Trophoblast cell (in vitro differentiated cells and primary cell): ENCODE measurements at regions not wholly inside any gene's neighbourhood (a gene's known extent, or its start where the extent isn't known, plus 50 kb on each side); places are given as distances from the start of the nearest gene placed in this dataset.

ENCODE experiments used
- DNase-seq, 2 donors: peaks; one replicate each; pipeline ENCODE4 v3.0.0-alpha.2; 2016
- H2AFZ ChIP-seq: 2 replicates; pipeline ENCODE4 v1.6.1; 2013; ENCODE audit warnings: low read length, moderate library complexity, mild to moderate bottlenecking; ENCODE audit not compliant: insufficient read depth, poor library complexity
- H2AK5ac ChIP-seq: 2 replicates; pipeline ENCODE4 v1.6.1; 2013; ENCODE audit warnings: mild to moderate bottlenecking, low read length
- H2BK120ac ChIP-seq: 2 replicates; pipeline ENCODE4 v1.6.1; 2013; ENCODE audit warnings: low read length, mild to moderate bottlenecking, moderate library complexity; ENCODE audit not compliant: insufficient read depth, poor library complexity
- H2BK12ac ChIP-seq: 2 replicates; pipeline ENCODE4 v1.6.1; 2013; ENCODE audit warnings: mild to moderate bottlenecking, low read length, moderate library complexity
- H2BK5ac ChIP-seq: 2 replicates; pipeline ENCODE4 v1.6.1; 2013; ENCODE audit warnings: low read length, low read depth, moderate library complexity, mild to moderate bottlenecking; ENCODE audit not compliant: poor library complexity
- H3K14ac ChIP-seq: 2 replicates; pipeline ENCODE4 v1.6.1; 2013; ENCODE audit warnings: mild to moderate bottlenecking, low read length
- H3K18ac ChIP-seq: 2 replicates; pipeline ENCODE4 v1.6.1; 2013; ENCODE audit warnings: mild to moderate bottlenecking, low read length
- H3K23ac ChIP-seq: 2 replicates; pipeline ENCODE4 v1.6.1; 2013; ENCODE audit warnings: low read length
- H3K27ac ChIP-seq: 2 replicates; pipeline ENCODE4 v1.5.1; 2013; ENCODE audit warnings: low read depth, mild to moderate bottlenecking, inconsistent platforms, low read length, moderate library complexity
- H3K27me3 ChIP-seq: 2 replicates; pipeline ENCODE4 v1.6.1; 2013; ENCODE audit warnings: inconsistent platforms, mild to moderate bottlenecking, low read length, moderate library complexity; ENCODE audit not compliant: insufficient read depth
- H3K36me3 ChIP-seq, 2 experiments: 1 replicate in 1 of 2; 2 replicates in 1 of 2; pipeline ENCODE4 v1.6.1; 2013; ENCODE audit warnings: low read length in 2 of 2, mild to moderate bottlenecking in 2 of 2, moderate library complexity in 1 of 2; ENCODE audit not compliant: insufficient read depth in 2 of 2, control insufficient read depth in 1 of 2
- H3K4ac ChIP-seq: 2 replicates; pipeline ENCODE4 v1.6.1; 2013; ENCODE audit warnings: low read depth, mild to moderate bottlenecking, low read length, moderate library complexity
- H3K4me1 ChIP-seq, 2 experiments: 1 replicate in 1 of 2; 2 replicates in 1 of 2; pipeline ENCODE4 v1.6.1; 2013; ENCODE audit warnings: low read length in 2 of 2, mild to moderate bottlenecking in 2 of 2, moderate library complexity in 1 of 2; ENCODE audit not compliant: insufficient read depth in 2 of 2, control insufficient read depth in 1 of 2
- H3K4me2 ChIP-seq: 2 replicates; pipeline ENCODE4 v1.6.1; 2013; ENCODE audit warnings: inconsistent platforms, mild to moderate bottlenecking, low read length, moderate library complexity
- H3K4me3 ChIP-seq: 2 replicates; pipeline ENCODE4 v1.5.1; 2013; ENCODE audit warnings: mild to moderate bottlenecking, low read depth, low read length, inconsistent platforms
- H3K79me1 ChIP-seq: one replicate; pipeline ENCODE4 v1.6.1; 2013; ENCODE audit warnings: low read length
- H3K79me2 ChIP-seq: 2 replicates; pipeline ENCODE4 v1.6.1; 2013; ENCODE audit warnings: low read length, mild to moderate bottlenecking; ENCODE audit not compliant: control insufficient read depth, insufficient read depth, poor library complexity
- H3K9ac ChIP-seq: 2 replicates; pipeline ENCODE4 v1.6.1; 2013; ENCODE audit warnings: mild to moderate bottlenecking, low read length
- H3K9me3 ChIP-seq: 2 replicates; pipeline ENCODE4 v1.6.1; 2013; ENCODE audit warnings: low read depth, mild to moderate bottlenecking, control low read depth, inconsistent platforms, low read length; ENCODE audit not compliant: insufficient read depth
- H4K12ac ChIP-seq: 2 replicates; pipeline ENCODE4 v1.6.1; 2013; ENCODE audit warnings: low read depth, mild to moderate bottlenecking, low read length, moderate library complexity
- H4K8ac ChIP-seq: 2 replicates; pipeline ENCODE4 v1.6.1; 2013; ENCODE audit warnings: low read depth, mild to moderate bottlenecking, low read length, moderate library complexity
- H4K91ac ChIP-seq: one replicate; pipeline ENCODE4 v1.6.1; 2013; ENCODE audit warnings: low read depth, mild to moderate bottlenecking, low read length, moderate library complexity
- WGBS: extraction: QIAGEN DNeasy Blood & Tissue Kit; methylation state at CpG from one replicate; pipeline ENCODE4 v1.1.7; 2013; ENCODE audit warnings: missing lambda C conversion rate; ENCODE audit not compliant: insufficient read length, insufficient coverage; ENCODE audit errors: extremely low coverage; 5-methylcytosine and 5-hydroxymethylcytosine counted together

DNA sequence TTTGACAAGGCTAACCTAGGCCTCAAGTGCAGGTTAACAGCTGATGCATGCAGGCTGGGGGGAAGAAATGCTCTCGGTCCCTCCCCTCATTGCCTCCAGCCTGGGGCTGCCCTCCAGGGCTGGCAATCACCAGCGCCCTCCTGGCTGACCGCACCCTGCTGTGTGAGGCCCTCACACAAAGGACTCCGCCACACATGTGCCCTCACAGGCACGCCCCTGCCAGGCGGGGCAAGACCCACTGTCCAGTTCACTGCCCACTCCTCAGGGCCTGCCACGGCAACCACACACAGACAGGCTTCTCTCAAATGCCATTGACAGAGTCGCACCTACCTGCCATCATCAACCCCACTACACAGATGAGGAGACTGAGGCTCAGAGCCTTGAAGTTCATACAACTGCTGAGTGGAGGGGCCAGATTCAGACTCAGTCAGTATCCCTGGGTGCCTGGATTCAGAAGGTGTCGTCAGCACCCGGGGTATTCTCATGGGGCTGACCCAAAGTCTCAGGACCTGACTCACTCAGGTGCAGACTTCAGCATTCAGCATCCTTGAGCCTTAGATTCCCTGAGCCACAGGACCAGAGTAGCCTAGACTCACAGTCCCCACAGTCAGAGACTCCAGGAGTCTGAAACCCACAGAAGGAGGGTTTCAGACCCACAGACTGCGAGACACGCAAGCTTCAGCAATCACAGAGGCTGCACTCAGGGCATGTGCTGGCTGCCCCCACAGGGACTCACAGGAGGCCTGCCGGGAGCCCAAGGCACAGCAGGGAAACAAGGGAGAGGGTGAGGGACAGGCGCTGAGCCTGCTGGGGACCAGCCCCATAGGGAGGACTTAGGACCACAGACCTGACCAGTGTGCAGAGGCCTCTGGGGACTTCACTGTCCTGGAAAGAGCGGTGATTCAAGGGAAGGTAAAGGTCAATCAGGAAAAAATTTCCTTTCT, 458.0 kb downstream of the MATN1 start:
- Histone ChIP-seq H3K79me2 (no peaks in the 10 kb centered on the region), H4K91ac (no peak overlapping the region), H3K9me3 (peaks cover 3% of the 10 kb centered on the region), H3K18ac (no peak overlapping the region), H4K8ac (no peak overlapping the region), H3K27ac (no peak overlapping the region), H2BK5ac (no peak overlapping the region), H3K4me3 (no peak overlapping the region), H3K27me3 (no peaks in the 10 kb centered on the region), H2AK5ac (no peak overlapping the region), H3K36me3 (no peaks in the 10 kb centered on the region), H3K4me2 (no peak overlapping the region), H3K4me1 (no peaks in the 10 kb centered on the region), H2BK120ac (no peak overlapping the region), H2BK12ac (no peak overlapping the region), H3K23ac (no peak overlapping the region), H3K9ac (no peak overlapping the region), H3K79me1 (no peaks in the 10 kb centered on the region), H4K12ac (no peak overlapping the region), H3K14ac (no peak overlapping the region), H3K4ac (no peak overlapping the region), H2AFZ (no peak overlapping the region)
- no peak for DNase-seq
- no CpG with 5 or more reads among the region's 15 CpGs for WGBS

DNA sequence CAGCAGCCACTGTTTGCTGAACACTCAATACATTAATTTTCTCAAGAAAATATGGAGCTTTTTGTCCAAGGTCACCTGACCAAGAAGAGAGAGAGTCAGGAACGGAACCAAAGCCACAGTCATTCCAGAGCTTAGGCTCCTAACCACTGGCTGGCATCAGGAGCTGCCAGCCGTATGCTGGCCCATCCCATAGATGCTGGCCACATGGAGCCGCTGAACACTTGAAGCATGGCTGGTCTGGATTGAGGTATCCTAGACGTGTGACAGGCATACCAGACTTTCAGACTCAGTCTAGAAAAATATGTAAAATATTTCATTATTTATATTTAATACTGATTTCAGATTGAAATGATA, 458.7 kb downstream of the MATN1 start:
- Histone ChIP-seq H2BK120ac (no peak overlapping the region), H4K8ac (no peak overlapping the region), H3K79me1 (no peaks in the 10 kb centered on the region), H3K4ac (no peak overlapping the region), H2AFZ (no peak overlapping the region), H4K12ac (no peak overlapping the region), H4K91ac (no peak overlapping the region), H3K4me2 (no peak overlapping the region), H3K9ac (no peak overlapping the region), H3K36me3 (no peaks in the 10 kb centered on the region), H3K4me1 (no peaks in the 10 kb centered on the region), H3K18ac (no peak overlapping the region), H3K27ac (no peak overlapping the region), H3K79me2 (no peaks in the 10 kb centered on the region), H2BK12ac (no peak overlapping the region), H3K23ac (no peak overlapping the region), H2BK5ac (no peak overlapping the region), H2AK5ac (no peak overlapping the region), H3K14ac (no peak overlapping the region), H3K9me3 (peaks cover 3% of the 10 kb centered on the region), H3K27me3 (no peaks in the 10 kb centered on the region), H3K4me3 (no peak overlapping the region)
- no CpG with 5 or more reads among the region's 4 CpGs for WGBS
- DNase-seq = no peak

DNA sequence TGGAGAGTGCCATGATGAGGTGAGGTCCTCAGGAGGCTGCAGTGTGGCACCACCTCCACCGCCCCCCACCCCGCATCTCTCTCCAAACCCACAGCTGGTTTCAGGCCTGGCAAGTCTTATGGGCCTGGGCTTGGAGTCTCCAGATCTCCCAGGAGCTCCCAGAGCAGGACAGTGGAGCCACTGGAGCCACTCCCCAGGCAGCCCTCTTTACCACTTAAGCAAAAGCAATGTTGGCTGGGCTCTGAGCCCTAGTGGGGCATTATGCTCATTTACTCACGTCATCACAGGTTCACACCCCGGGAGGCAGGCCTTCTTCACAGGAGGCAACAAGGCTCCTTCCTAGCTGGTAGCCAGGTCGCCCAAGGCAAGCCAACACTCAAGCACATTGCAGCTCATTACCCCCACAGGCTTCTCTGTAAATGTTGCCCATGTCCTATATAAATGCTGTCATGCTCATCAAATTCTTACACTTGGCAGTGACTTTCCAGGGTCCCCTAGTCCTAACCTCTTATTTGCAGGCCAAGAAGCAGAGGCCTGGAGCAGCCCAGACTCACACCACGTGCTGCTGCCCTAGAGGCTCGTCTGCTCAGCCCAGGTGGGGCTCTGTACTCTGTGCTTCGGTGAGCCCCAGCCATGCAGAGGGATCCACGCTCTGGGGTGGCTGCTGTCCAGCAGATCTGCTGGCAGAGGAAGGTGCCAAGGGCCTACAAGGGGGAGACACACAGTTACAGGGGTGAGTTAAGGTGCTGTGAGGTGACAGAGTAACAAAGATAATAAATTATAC, 459.3 kb downstream of the MATN1 start:
- no peak overlapping the region for H3K18ac ChIP-seq
- peaks cover 3% of the 10 kb centered on the region for H3K9me3 ChIP-seq
- no peak for DNase-seq
- no peak overlapping the region for H3K4me2 ChIP-seq
- H3K23ac ChIP-seq = no peak overlapping the region
- no peak overlapping the region for H2AFZ ChIP-seq
- no peak overlapping the region for H3K27ac ChIP-seq
- no peak overlapping the region for H3K4ac ChIP-seq
- no peak overlapping the region for H3K14ac ChIP-seq
- no peak overlapping the region for H3K4me3 ChIP-seq
- H3K79me1 ChIP-seq = no peaks in the 10 kb centered on the region
- no peak overlapping the region for H2BK120ac ChIP-seq
- H4K12ac ChIP-seq = no peak overlapping the region
- no peaks in the 10 kb centered on the region for H3K79me2 ChIP-seq
- no peak overlapping the region for H3K9ac ChIP-seq
- no peak overlapping the region for H2BK5ac ChIP-seq
- H4K8ac ChIP-seq = no peak overlapping the region
- H2AK5ac ChIP-seq = no peak overlapping the region
- H3K4me1 ChIP-seq = no peaks in the 10 kb centered on the region
- no peak overlapping the region for H2BK12ac ChIP-seq
- H3K27me3 ChIP-seq = no peaks in the 10 kb centered on the region
- no peaks in the 10 kb centered on the region for H3K36me3 ChIP-seq
- no CpG with 5 or more reads among the region's 9 CpGs for WGBS
- no peak overlapping the region for H4K91ac ChIP-seq

DNA sequence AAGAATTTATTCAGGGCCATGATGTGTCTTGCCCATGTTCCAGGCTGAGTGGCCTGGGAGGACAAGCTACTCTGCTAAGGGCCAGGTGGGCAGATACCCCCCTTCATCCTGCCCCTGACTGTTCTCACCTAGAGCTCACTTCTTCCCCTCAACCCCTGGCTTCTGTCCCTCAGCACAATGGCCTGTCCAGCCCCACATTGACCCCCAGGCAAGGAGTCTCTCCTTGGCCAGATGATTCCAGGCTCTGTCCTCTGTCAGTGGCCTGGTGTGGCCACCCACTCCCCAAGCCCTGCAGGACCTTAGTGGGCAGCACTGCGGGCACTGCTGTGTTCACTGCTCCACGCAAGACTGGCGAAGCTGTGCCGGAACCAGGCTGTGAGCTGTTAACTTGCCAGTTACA, 460.0 kb downstream of the MATN1 start:
- no peaks in the 10 kb centered on the region for H3K36me3 ChIP-seq
- no peak overlapping the region for H3K27ac ChIP-seq
- H3K9ac ChIP-seq = no peak overlapping the region
- H3K9me3 ChIP-seq = peaks cover 3% of the 10 kb centered on the region
- no peak overlapping the region for H3K4me3 ChIP-seq
- H4K91ac ChIP-seq = no peak overlapping the region
- H4K8ac ChIP-seq = no peak overlapping the region
- no peaks in the 10 kb centered on the region for H3K27me3 ChIP-seq
- H2AK5ac ChIP-seq = no peak overlapping the region
- H2BK12ac ChIP-seq = no peak overlapping the region
- H3K14ac ChIP-seq = no peak overlapping the region
- no peak overlapping the region for H2BK5ac ChIP-seq
- no peak overlapping the region for H2BK120ac ChIP-seq
- no peaks in the 10 kb centered on the region for H3K79me1 ChIP-seq
- no peak overlapping the region for H4K12ac ChIP-seq
- no peaks in the 10 kb centered on the region for H3K4me1 ChIP-seq
- no peak overlapping the region for H2AFZ ChIP-seq
- no peak for DNase-seq
- H3K4me2 ChIP-seq = no peak overlapping the region
- no peak overlapping the region for H3K4ac ChIP-seq
- no peak overlapping the region for H3K23ac ChIP-seq
- WGBS = no CpG with 5 or more reads among the region's 4 CpGs
- no peaks in the 10 kb centered on the region for H3K79me2 ChIP-seq
- no peak overlapping the region for H3K18ac ChIP-seq
